ENCODE measurements at regions not wholly inside any gene's neighbourhood (a gene's known extent, or its start where the extent isn't known, plus 50 kb on each side); places are given as distances from the start of the nearest gene placed in this dataset.
"Not testable (repeated sequence)": the region's sequence is repeated elsewhere in the genome, so short reads cannot be mapped to it uniquely, and the experiment has no call there.

DNA sequence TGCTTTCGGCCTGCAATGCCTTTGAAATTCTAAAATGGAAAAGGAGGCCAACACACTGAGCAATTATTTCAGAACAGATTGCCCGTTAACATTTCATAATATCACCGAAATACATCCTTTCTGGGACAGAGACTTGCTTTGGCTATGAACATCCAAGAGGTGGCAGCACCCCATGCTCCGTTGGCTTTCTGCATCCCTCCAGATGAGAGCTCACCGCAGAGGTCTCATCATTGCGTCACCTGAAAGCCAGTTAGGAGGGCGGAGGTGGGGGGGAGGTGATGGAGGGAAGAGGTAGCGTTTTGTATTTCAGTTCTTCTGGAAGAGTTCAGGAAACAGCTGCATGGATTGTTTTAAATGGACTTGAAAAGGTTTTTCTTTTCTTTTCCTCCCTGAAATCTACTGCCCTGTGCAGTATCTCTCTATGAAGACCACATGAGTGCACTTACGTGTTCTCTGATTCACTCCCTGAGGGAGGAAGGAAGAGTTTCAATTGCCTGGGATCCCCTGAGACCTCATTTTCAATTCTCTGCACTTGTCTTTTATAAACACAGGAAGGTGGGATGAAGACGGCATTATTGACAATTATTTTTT, 166.8 kb upstream of the PGRMC2 start:
- DNase-seq (ENCODE audit: low read depth in 2 of 2) = peak; percentile 51 to 61

DNA sequence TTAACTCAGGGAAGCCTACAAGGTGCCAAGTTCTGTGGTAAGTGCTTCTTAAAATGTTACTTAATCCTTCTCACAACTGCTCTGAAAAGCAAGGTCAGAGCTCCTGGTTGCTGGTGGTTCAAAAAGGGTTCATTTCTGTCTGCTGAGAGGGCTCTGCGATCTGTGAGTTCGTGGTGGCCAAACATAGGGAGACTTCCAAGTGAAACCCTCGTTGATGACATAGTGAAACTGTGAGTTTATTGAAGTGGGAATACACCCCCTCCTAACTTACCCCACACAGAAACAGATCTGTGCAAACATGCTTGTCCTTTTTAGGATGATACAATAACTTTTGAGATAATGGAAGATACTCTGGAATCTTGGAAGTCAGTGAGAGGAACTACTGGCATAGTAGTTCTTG, 164.8 kb upstream of the PGRMC2 start:
- no peak for DNase-seq (ENCODE audit: low read depth in 2 of 2)

DNA sequence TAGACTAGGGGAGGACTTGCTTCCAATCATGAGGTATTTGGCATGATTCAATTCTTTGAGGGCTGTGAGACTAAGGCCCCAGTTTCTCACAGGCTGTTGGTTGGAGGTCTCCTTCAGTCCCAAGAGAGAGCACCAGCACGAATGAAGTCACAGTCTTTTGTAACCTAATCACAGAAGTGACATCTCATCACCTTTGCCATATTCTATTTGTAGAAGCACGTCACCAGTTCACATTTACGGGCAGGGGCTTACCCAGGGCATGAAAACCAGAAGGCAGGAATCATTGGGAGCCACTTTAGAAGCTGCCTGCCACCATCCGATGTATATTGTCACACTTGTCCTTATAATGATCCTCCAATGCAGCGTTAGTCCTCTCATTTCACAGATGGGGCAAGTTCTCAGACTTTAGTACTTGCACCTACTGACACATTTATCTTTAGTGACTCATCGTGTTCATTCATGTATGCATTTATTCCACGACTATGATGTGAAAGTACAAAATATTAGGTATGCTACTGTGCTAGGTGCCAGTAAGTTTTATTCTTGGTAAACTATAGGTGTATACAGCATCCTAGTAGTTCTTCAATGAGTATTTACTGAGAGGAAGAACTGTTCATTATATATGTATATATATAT, 163.8 kb upstream of the PGRMC2 start:
- DNase-seq (ENCODE audit: low read depth in 2 of 2) = no peak

DNA sequence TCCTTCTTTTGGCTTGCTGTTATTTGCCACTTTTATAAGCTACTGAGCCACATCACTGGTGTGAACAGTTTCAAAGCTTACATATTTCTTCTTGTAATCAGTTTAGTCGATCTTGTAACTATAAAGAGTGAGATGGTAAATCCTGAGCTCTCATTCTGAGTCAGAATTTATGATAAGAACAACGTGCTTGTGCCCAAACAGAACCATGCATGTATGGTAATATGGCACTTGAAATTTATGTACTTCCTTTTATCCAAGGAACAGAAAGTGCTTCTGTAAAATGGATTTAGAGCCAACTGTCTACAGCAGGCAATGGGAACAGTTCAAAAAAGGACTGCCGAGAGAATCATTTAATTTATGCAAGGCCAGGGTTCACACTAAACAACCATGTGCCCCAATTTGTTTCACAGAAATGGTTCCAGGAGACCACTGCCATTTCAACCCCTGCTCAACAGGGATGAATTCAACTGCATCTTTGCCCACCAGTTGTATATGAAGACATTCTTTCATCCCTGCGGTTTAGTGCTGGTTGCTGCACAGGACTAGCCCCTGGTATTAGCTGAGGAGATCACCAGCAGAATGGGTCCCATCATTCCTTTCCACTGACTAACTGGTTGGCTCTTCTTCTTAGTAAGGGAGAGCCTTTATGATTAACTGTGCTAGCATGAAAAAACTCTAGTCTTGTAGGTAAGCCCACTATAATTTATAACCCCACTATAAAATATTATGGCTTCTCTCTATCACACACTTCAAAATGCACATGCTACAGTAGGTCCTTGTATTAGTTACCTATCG, 162.9 kb upstream of the PGRMC2 start:
- no peak for DNase-seq (ENCODE audit: low read depth in 2 of 2)

DNA sequence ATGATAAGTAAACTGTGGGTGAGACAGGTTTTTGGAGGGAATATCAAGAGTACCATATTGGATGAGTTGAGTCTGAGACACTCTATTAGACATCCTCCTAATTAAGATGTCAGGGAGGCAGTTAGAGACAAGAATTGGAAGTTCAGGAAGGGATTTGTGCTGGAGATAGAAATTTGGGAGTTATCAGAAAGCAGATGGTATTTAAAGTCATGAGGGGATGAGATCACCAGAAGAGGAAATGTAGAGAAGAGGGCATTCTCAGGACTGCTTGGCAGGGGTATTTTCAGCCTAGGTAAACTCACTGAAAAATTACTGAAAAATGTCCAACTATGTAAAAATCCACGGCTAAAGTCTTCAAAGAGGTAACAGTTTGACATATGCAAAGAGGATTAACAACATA, 161.6 kb upstream of the PGRMC2 start:
- DNase-seq (ENCODE audit: low read depth in 2 of 2) = no peak

DNA sequence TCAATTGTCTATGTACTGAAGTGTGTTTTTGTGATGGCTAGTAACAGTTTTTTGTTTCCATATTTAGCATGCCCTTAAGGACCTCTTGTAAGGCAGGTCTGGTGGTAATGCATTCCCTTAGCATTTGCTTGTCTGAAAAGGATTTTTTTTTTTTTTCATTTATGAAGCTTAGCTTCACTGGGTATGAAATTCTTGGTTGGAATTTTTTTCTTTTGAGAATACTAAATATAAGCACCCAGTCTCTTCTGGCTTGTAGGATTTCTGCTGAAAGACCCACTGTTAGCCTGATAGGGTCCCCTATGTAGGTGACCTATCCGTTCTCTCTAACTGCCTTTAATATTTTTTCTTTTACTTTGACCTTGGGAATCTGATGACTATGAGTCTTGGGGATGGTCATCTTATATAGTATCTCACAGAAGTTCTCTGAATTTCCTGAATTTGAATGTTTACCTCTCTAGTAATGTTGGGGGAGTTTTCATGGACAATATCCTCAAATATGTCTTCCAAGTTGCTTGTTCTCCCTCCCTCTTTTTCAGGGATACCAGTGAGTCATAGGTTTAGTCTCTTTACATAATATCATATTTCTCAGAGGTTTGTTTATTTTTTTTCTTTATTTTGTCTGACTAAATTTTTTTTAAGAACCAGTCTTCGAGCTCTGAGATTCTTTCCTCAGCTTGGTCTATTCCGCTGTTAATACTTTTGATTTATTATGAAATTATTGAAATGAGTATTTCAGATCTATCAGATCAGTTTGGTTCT, 157.1 kb upstream of the PGRMC2 start:
- no peak for DNase-seq (ENCODE audit: low read depth in 2 of 2)

DNA sequence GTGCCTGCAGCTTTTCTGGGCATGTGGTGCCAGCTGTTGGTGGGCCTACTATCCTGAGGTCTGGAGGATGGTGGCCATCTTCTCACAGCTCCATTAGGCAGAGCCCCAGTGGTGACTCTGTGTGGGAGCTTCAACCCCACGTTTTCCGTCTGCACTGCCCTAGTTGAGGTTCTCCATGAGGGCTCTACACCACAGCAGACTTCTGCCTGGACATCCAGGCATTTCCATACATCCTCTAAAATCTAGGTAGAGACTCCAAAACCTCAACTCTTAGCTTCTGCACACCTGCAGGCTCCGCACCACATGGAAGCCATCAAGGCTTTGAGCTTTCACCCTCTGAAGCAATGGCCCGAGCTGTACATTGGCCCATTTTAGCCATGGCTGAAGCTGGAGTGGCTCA, 153.3 kb upstream of the PGRMC2 start:
- no peak for DNase-seq (ENCODE audit: low read depth in 2 of 2)

DNA sequence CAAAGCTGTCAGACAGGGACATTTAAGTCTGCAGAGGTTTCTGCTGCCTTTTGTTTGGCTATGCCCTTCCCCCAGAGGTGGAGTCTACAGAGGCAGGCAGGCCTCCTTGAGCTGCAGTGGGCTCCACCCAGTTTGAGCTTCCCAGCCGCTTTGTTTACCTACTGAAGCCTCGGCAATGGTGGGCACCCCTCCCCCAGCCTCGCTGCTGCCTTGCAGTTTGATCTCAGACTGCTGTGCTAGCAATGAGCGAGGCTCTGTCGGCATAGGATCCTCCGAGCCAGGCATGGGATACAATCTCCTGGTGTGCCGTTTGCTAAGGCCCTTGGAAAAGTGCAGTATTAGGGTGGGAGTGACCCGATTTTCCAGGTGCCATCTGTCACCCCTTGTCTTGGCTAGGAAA, 149.4 kb upstream of the PGRMC2 start:
- DNase-seq (ENCODE audit: low read depth in 2 of 2) = not testable (repeated sequence)

DNA sequence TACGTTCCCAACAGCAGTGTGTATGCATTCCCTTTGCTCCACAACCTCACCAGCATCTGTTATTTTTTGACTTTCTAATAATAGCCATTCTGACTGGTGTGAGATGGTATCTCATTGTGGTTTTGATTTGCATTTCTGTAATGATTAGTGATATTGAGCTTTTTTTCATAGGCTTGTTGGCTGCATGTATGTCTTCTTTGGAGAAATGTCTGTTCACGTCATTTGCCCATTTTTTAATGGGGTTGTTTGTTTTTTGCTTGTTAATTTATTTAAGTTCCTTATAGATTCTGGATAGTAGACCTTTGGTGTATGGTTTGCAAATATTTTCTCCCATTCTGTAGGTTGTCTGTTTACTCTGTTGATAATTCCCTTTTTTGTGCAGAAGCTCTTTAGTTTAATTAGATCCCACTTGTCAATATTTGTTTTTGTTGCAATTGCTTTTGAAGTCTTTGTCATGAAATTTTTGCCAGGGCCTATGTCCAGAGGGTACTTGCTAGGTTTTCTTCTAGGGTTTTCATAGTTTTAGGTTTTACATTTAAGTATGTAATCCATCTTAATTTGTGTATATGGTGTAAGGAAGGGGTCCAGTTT, 141.5 kb upstream of the PGRMC2 start:
- not testable (repeated sequence) for DNase-seq (ENCODE audit: low read depth in 2 of 2)

DNA sequence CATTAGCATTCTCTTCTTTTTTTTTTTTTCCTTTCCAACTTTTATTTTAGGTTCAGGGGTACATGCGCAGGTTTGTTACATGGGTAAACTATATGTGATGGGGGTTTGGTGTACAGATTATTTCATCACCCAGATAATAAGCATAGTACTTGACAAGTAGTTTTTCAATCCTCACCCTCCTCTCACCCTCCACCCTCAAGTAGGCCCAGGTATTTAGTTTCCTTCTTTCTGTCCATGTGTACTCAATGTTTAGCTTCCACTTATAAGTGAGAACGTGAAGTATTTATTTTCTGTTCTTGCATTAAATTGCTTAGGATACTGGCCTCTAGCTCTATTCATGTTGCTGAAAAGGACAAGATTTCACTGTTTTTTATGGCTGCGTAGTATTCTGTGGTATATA, 140.8 kb upstream of the PGRMC2 start:
- DNase-seq (ENCODE audit: low read depth in 2 of 2) = no peak

DNA sequence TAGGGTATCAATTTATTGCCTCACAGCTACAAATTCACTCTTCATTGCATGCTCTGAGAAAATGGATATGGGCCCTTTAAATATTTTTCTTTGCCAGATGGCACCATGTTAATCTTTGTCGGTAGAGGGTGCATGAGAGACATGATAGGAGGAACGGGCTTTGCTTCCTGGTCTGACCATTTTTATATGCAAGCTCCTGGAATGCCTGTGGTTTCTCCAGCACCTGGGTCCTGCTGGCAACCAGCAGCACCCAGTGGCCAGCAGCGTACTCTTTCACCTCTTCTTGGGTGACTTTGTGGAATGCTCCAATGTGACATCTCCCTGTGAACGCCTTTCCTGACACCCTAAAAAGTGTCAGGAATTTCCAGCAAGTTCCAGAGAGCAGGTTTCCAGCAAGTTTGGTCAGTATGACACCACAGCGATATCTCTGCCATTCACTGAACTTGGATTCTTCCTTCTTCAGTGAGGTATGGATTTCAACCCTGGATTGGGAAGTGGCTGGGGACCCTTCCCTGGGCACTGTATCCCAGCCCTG, 140.3 kb upstream of the PGRMC2 start:
- DNase-seq (ENCODE audit: low read depth in 2 of 2) = no peak

DNA sequence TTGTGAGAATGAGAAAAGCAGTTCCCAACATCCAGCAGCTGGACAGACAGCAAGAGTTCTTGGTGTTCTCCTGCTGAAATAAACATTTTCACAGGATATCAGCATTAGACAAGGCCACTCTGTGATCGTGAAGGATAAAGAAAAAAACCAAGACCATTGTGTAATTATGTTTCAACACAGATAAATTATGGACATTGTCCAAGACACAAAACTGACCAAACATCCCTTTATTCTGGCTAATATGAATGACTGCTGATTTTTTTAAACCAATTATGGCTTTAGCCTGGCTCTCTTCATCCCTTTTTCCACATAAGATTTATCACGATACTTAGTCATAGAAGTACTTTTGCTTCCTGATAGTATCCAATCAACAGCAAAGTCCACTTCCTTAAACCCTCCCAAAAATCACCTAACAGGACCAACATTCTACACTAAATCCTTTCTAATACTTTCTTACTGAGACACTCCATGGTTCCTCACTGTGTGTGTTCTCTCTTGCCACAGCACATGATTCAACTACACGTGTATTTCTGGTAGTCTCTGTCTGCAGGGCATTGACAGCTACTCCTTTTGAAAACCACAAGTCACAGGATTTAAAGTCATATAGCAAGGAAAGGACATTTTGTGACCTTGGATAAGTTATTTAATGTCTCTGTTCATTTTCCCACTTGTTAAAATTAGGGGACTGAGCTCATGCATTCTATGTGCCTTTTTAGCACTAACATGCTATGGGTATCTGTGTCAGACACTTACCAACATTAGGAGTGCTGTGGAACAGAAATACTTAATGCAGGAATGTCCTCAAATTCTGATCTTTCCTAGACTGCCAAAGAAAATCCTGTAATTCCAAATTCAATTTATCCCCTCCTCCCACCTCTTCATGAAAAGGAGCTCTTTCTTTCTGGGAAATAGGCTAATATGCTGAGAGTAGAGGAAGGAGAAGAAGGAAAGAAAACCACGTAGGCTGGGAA, 137.2 kb upstream of the PGRMC2 start:
- DNase-seq (ENCODE audit: low read depth in 2 of 2) = no peak

DNA sequence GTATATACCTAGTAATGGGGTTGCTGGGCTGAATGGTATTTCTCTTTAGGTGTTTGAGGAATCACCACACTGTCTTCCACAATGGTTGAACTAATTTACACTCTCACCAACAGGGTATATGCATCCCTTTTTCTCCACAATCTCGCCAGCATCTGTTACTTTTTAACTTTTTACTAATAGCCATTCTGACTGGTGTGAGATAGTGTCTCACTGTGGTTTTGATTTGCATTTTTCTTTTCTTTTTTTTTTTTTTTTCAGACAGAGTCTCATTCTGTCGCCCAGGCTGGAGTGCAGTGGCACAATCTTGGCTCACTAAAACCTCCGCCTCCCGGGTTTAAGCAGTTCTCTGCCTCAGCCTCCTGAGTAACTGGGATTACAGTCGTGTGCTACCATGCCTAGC, 134.7 kb upstream of the PGRMC2 start:
- not testable (repeated sequence) for DNase-seq (ENCODE audit: low read depth in 2 of 2)

DNA sequence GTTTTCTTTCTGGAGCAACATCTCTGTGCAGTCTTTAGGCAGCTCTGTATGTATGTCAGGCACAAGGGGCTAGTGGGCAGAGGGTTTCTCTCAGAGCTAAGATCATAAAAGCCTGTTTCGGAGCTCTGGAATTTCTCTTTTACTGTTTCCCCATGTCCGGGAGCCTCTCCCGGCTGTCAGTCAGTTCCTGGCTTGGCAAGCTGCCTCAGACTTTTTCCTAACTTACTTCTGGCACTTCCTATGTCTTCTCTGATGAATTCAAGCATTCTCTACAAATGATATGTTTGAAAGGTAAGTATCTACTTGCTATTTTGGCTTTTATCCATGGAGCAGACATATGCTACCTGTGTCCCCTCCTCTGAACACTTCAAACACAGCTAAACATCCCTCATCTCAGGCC, 129.3 kb upstream of the PGRMC2 start:
- DNase-seq (ENCODE audit: low read depth in 2 of 2) = no peak

DNA sequence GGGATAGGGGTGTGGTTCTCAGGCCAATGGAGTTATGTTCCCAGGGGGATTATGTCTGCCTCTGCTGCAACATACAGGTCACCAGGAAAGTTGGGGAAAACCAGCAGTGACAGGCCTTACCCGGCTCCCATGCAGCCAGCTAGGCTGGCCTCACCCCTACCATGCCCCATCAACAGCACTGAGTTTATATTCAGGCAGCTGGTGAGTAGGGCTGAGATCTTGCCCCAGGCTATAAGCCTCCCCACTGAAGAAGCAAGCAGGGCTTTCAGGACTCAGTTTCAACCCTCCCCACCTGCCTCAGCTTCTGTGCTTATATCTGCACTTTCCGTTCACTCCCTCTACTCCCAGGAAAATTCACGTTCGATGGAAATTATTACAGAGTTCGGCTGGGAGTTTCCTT, 122.4 kb upstream of the PGRMC2 start:
- DNase-seq (ENCODE audit: low read depth in 2 of 2) = no peak

DNA sequence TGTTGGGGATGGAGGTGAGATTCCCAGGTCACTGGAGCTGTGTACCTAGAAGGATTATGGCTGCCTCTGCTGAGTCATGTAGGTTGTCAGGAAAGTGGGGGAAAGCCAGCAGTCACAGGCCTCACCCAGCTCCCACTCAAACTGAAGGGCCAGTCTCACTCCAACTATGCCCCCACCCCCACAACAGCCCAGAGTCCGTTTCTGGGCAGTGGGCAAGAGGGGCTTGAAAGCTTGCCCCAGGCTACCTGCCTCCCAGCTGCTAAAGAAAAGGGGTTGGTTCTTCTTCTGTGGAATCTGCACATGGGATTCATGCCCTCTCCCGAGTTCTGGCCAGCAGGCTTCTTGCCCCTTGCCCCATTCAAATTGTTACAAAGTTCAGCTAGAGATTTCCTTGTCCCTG, 116.0 kb upstream of the PGRMC2 start:
- DNase-seq (ENCODE audit: low read depth in 2 of 2) = no peak

DNA sequence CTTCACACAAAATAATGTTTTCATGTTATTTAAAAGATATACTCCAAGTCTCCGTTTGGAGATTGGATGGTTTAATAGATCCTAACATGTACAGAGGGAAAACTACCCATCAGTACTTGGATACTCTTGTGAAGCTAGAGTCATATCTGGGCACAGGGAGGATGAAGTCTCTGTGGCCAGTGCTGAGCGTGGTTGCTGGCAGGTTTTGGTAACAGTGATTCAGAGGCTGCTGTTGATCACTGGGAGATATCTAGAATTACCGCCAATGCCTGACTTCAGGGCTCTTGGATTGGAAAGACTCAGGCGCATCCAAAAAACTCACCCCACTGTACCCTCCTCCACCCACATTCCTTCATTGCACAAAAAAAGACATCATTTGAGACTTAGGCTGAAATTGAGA, 107.2 kb upstream of the PGRMC2 start:
- DNase-seq (ENCODE audit: low read depth in 2 of 2) = no peak

DNA sequence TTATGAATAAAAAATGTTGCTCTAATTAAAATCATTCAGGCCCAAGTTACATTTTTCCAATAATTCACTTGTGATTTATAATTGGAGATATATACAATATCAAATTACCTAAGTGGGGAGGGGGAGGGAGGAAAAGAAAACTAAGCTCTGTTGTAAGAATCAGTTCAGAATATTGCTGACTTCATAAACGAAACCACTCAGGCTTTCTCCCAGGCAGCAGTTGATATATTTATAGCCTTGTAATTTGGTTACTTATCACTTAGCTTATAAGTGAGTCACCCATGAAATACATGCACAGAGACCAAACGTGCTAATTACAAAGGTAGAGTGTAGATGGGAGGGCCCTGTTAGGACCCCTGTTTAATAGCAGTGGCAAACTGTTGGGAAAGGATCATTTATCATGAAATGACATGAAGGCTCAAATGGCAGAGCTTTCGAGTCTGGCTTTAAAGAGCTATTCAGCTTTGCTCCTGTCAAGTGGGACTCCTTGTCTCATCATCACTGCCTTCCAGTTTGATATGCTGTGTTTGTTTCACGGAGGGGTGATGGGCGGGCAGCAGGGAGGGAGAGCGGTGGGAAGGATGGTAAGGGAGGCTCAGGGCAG, 105.6 kb upstream of the PGRMC2 start:
- no peak for DNase-seq (ENCODE audit: low read depth in 2 of 2)

DNA sequence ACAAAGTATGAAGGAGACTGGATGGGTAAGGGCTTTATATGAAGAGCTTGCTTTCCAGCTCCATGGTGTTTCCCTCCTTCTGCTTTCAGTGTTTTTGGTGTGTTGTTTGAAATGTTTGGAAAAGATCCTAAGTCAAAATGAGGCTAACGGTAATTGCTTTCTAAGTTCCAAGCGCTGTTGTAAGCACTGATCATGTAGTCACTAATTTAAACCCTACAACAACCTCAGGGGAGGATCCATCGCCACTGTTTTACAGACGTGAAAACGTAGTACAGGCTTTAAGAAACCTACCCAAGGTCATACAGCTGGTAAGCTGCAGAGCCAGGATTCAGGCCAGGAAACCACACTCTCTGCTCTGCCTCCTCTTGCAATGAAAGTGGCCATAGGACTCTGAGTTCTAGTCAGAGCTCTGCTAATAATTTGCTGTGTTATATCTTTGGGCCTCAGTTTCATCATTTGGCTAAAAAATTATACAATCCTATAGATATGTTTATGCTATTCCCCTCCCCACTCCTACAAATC, 102.9 kb upstream of the PGRMC2 start:
- DNase-seq (ENCODE audit: low read depth in 2 of 2) = no peak

DNA sequence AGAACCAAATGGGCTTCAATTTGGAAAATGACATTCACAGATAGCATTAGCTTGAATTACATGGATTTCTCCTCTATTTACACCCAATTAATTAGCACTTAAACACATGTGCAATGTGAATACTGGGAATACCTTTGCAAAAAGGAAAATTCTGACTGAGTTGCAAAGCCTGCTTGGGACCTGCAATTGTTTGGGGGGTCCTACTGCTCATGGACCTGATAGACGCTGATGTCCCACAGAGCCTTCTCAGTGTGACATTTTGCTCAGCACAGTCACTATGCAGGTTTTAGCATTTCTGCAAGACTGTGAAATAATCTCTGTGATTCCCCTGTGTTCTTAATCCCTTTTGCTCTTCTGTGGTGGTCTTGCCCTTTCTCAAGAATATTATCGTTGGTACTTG, 101.2 kb upstream of the PGRMC2 start:
- no peak for DNase-seq (ENCODE audit: low read depth in 2 of 2)

Data from stimulated activated CD4-positive, alpha-beta T cell treated with anti-CD3 and anti-CD28 coated beads, Interleukin-4, amount 100 ng/mL, for 48 hours (primary cell).